GM18907 (cell line): ENCODE measurements at regions not wholly inside any gene's neighbourhood (a gene's known extent, or its start where the extent isn't known, plus 50 kb on each side); places are given as distances from the start of the nearest gene placed in this dataset.

Experiments
- ATAC-seq: cut with Tn5 transposase; IDR thresholded peaks from one replicate; pipeline ENCODE4 v1.9.1; 2021; ENCODE audit warnings: mild to moderate bottlenecking, moderate library complexity; ENCODE audit not compliant: unreplicated experiment

DNA sequence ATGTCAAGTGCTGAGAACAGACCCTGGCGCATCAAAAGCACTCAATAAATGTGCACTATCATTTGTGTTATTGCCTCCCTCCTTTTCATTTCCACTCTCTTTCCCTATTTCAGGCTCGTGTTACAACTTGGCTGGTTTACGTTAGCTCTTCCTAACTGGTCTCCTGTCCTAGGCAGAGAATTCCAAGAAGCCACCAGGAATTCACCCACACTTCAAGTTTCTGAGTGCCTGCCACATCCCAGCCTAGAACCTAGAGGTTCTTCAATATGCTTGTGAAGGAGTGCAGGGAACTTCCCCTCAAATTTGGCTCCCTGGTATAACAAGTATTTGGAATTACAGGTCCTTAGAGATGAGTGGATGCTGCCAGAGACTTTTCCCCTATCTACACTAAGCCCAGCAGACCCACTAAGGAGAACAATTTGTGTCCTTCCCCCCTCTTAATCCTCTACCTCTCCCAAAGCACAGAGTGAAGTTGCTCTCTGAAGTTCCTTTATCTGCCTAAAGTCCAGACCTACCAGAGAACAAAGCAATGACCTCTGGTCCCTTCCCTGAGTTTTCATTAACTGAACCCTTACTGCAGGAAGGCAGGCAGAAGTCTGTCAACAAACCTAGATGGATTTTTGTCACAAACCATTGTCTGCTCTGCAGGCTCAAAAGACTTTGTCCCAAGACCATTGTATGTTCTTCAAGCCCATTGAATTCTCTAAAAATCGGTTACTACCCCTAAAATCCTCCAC lies 201.6 kb upstream of the JARID2 start:
- no peak for ATAC-seq

DNA sequence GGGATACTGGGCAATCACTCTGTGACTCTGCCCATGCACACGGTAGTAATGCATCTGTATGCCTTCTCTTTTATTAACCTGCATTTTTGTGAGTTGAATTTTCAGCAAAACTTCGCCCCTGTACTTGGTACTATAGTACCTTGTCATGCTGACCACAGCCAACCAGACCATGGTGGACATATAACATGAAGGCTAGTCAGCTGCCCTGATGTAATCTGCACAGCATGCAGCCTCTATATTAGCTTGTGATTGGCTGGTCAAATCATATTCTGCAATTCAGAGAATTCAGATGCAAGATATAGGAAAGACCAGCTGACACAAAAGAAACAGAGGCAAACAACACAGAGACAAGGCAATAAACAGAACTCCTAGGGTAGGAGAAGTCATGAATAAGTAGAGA lies 200.9 kb upstream of the JARID2 start:
- no peak for ATAC-seq

DNA sequence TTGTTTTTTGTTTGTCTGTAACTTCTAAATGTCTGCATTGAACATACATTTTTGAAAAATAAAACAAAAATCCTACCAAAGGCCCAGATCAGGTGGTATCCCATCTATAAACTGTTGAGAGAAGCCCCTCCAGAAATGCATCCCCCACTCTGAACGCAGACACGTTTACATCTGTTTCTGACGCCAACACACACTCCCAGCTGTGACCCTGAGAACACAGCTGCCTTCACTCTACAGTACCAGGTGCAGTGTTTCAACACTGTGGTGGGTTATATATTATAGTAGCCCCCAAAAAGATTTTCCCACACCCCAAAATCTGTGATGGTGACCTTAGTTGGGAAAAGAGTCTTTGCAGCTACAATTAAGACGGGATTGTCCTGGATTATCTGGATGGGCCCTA lies 199.1 kb upstream of the JARID2 start:
- ATAC-seq = no peak

DNA sequence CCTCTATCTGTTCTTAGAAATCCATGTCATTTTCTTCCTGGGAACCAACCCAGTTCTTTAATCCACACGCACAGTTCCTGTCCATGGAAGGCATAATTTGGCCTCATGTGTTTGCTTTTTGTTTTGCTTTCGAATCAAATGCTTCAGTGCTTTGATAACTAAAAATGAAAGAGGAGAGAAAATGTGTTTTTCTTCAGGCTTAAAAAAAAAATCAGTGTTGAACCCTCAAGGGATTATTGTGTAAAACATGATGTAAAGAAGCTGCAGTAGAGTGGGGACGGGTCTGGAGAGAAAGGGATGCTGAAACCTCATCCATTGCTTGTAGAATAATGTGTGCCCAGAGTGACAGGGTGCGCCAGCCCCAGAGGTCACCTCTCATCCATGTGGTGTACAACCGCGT lies 197.5 kb upstream of the JARID2 start:
- no peak for ATAC-seq

DNA sequence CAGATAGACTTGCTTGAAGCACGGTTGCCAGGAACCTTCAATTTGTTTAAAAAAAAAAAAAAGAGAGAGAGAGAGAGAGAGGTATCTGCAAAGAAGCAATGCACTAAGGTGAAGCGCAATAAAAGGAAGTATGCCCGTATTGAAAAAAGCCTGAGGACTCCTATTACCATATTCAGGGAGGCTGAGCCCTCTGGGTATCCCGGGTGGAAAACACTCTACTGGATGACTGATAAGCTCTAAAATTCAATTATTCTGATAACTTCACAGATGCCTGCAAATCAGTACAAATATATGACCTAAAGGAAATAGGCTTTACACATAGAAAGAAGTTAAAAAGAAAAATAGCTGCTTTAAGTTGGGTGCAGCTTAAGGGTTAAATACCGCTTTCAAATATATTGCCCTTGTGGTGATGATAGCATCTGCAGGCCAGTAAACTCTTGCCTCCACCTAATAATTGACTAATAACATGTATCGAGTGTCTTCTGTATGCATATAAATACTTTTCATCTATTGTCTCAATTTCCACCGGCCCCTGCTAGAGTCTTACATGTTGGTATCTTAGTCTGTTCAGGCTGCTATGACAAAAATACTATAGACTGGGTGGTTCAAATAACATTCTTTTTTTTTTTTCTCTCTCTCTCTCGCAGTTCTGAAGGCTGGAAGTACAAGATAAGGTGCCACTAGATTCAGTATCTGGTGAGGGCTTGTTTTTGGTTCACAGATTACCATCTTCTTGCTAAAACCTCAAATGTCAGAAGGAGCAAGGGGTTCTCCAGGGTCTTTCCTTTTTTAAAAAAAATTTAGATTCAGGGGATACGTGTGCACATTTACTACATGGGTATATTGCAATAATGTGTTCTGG lies 187.4 kb upstream of the JARID2 start:
- no peak for ATAC-seq

DNA sequence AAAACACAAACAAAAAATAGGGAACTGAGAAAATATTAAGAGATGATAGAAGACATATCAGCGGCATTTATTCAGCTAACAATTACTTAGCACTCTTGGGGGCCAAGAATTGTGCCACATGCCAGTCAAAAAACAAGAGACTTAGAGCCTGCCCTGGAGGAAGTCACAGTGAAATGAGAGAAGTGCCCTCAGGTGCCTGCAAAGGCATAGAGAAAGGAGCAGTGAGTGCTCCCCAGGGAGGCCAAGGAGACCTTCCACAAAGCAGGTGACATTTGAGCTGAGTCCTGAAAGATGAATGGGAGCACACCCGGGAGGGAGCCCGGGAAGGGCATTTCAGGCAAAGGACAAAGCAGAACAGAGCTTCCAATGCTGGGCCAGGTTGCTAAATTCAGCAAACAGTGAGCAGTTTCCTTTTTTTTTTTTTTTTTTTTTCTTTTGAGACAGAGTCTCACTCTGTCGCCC lies 184.7 kb upstream of the JARID2 start:
- ATAC-seq = no peak

DNA sequence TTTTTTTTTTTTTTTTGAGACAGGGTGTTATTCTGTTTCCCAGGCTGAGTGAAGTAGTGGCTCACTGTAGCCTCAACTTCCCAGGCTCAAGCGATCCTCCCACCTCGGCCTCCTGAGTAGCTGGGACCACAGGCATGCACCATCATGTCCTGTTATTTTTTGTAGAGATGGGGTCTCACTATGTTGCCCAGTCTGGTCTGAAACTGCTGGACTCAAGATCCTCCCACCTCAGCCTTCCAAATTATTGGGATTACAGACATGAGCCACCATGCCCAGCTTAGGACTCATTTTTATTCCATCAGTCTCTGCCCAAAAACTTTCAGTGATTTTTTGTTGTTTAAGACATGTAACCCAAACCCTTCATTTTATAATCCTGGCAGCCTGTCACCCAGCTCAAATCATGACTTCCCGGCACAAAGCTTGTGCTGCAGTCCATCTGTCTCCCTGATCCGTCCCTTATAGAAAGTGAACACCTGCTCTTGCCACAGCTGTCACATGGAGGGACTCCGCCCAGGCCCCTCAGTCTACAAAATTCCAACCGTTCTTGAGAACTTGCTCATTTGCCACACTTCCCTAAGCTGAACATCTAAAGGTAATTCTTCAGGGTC lies 183.9 kb upstream of the JARID2 start:
- ATAC-seq = no peak

DNA sequence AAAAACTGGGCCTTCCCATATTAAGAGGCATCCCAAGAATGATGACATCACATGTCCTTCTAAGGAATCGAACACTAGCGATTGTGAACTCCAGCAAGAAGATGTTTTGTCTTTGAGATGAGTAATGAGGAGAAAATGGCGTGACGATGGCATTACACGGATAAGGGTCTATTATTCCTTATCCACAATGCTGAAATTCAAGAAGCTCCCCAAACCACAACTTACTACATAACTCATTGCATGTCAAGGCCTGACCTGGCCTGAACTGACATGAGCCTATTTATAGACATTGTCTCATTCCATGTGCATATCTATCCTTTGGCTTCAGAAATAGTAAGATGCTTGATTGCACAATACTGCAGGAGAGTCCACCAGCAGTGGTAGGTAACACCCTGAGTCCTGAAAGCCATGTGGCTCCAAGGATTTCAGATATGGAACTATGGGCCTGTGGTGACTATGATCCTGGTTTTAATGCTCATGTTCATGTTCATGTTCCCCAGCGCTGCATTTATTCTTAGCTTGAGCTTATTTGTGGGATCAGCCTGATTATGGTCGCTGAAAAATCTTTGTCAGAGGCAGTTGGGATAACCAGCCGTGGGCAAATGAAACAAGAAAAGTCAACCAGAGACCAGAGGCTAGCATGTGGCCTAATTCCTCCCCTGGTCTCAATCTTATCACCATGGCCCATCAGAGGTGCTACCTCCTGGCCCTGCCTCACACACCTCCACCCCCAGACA lies 183.2 kb upstream of the JARID2 start:
- ATAC-seq = no peak

DNA sequence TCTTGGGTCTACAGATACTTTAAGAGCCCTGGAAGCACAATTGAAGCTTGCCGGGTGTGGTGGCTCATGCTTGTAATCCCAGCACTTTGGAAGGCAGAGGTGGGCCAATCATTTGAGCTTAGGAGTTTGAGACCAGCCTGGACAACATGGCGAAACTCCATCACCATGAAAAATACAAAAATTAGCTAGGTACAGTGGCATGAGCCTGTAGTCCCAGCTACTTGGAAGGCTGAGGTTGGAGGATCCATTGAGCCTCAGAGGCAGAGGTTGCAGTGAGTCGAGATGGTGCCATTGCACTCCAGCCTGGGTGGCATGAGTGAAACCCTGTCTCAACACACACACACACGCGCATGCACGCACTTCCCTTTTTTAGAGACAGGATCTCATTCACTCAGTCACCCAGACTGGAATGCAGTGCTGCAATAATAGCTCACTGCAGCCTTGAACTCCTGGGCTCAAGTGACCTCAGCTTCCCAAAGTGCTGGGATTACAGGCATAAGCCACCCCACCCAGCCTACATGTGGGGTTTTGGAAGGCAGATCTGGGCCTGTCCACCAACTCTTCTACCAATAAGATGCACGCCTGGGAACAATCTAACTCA lies 182.5 kb upstream of the JARID2 start:
- no peak for ATAC-seq

DNA sequence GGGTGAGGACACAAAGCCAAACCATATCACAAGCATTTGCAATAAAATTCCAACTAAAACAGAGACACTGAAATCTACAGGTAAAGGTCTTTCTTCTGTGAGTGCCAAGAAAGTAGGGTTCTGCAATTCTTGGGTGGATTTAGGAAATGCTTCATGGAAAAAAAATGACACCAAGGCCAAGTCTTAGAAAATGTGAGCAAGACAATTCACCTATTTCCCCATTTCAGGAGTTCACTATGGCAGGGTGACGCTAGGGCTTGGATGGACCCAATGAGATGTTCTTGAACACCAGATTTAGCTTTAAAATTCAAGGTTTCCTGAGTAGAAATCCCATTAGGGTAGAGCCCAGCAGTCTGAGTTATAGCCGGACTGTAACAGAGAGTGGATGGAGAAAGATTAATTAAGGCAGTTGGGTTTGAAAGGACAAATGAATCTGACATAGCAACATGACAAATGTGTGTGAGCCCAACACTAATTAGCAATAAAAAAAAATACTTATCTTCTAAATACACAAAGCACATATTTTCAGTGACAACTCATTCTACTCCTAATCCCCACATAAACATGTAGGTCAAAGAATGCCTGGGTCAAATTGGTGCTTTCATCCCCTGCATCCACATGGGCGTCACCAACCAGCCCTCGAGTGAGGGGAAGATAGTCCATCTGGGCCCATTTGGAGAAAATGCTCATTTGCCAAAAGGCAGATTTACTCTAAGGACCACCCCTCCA lies 180.4 kb upstream of the JARID2 start:
- no peak for ATAC-seq

DNA sequence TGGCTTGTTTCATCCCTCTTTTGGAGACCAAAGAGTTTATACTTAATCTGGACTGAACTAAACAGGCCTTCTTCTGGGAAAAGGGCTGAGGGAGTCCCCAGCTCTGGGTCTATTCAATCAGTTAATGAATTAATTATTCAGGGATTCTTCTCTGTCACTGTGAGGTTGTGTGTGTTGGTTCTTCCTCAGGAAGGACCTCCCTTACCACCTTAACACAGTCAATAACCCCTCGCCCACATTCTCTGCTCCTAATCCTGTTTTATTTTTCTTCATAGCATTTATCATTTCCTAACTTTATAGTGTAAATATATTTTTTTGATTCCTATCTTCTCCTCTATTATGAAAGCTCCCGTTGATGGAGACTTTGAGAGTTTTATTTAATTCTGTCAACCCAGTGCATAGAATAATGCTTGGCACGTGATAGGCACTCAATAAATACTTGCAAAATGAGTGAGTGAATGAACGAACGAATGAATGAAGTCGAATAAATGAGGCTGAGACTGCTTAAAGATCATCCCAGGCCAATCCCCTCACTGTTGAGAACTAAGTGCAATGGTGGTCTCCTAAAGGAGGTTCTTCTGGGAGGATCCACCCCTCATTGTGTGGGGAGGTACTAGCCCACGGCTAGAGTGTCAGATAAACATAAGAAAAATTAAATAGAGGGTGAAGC lies 179.6 kb upstream of the JARID2 start:
- ATAC-seq = no peak

DNA sequence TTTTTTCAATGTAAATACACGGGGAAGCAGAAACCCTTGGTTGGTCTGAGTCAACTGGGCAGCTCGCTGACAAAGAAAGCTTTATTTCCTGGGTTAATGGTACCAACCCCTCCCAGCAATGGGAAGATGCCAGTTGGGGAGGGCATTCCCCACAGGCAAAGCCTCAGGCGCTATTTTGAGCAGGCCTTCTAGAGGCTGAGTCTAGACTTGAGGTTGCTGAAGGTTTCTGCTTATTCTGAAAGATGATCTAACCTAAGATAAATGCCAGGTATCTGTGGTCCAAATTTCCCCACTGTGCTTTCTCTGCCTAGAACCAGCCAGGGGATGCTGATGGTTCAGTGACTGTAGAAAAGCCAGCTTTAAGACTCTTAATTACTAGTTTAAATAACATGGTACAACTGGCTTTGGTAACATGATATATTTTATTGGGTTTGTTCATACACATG lies 172.5 kb upstream of the JARID2 start:
- no peak for ATAC-seq

DNA sequence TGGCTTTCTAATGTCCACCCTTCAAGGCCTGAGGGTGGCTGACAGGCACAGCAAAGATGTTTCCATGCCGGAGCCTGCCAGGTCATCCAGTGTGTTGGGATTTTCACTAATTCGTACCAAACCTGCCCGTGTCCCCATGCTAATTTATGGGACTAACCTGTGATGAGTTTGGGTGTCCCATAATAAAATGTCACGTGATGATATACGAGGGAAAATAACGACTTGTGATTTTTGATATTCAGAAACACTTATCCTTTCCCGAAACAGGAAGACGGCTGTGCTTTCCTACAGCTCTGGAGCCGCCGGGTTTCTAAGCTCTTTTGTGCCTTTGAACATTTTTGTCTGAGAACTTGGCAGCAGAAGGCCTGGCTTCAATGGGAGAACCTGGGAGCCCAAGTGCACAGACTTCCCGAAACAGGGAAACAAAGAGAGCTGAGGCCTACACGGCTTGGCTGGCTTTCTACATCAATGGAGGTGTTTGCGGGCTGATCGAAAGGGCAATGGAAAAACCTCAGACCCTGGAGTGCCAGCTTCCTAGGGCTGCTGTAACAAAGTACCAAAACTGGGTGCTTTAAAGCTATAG lies 171.9 kb upstream of the JARID2 start:
- ATAC-seq = no peak

DNA sequence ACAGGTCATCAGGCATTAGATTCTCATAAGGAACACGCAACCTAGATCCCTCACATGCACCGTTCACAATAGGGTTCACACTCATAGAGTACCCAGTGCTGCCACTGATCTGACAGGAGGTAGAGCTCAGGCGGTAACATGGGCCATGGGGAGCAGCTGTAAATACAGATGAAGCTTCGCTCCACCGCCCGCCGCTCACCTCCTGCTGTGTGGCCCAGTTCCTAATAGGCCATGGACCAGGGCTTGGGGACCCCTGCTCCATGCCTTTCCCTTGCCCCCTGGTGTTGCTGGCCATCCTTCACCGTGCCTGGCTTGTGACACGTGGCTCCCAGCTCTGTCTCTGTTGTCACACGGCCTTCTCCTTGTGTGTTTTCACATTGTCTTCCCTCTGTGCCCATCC lies 171.1 kb upstream of the JARID2 start:
- ATAC-seq = no peak

DNA sequence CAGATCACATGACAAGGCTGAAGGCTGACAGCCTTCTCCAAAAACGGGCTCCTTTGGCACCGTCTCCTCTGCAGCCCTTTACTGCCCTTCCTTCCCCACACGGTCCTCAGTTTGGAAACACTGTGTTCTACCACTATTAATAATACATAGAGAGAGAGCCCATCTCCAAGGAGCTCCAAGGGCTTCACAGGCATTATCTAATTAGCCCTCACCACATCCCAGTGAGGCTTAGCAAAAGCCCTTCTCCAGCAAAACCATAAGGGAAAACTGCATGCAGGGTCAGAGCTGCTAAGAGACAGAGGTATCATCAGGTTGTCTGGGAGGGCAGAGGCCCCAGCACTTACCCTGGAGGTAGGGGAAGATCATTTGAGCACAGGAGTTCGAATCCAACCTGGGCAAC lies 169.3 kb upstream of the JARID2 start:
- no peak for ATAC-seq

DNA sequence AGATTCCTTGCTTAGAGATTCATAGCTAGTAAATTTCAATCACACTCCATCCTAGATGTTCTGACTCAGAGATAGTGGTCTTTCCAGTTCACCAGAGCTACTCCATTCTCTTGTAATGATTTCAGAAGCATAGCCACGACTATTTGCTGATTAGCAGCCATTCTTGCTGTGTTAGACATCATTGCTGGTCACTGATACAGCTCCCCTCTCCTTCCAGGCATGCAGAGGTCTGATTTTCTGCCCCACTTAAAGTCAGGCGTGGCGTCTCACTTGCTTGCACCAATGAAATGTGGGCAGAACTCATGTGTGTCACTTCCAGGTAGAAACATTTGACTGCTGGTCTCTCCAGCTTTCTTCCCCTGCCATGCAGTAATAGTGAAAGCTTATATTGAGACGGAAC lies 168.9 kb upstream of the JARID2 start:
- no peak for ATAC-seq

DNA sequence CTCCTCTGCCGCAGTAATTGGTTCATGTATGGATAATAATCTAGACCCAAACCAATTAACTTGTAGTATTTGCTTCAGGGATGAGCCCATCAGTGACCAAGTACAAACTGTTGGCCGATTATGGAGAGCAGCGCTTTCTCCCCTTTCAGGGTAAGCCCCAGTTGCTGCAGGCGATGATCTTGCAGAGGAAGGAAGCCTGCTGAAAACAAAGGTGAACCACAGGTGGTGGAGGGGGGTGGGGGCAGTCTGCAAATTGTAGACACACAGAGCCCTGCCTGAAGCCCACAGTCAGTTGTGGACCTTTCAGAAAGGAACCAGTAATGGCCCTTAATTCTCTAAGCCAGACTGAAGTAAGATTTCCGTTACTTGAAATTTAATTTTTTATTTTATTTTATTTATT lies 167.9 kb upstream of the JARID2 start:
- ATAC-seq = no peak

DNA sequence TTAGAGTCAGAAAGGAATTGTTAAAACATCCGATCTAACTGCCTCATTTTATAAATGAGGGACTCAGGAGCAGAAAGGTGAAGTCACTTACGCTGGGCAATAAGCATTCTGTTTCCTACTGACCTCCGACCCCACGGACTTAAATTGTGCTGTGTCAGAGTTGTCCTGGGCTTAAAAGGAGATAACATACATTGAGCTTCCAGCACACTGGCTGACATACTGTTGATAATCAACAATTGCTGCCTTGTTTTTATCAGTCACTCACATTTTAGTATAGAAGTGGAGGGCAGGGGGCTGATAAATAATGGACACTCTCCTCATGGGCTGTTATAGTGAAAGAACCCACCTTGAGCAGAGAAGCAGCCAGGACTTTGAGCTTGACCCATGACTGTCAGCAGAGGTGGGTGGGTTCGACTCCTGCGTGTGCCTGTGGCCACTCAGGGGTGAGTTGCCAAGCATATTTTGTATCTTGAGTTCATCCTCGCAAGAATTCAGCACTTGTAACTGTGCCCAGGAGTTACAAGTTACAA lies 166.5 kb upstream of the JARID2 start:
- no peak for ATAC-seq

DNA sequence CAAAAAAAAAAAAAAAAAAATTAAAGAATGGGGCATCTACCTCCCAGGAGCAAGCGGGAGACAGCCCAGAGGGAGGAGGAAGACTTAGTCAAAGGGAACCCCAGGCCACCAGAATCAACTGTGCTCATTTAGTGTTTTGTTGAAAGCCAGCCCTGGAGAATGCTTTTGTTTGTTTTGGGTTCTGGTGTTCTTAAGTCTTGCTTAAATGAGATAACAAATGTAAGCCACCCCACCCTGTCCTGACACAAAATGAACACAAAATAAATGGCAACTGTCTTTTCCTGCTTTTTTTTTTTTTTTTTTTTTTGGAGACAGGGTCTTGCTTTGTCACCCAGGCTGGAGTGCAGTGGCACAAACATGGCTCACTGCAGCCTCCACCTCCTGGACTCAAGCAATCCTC lies 165.0 kb upstream of the JARID2 start:
- ATAC-seq = no peak
